ENCODE measurements at regions not wholly inside any gene's neighbourhood (a gene's known extent, or its start where the extent isn't known, plus 50 kb on each side); places are given as distances from the start of the nearest gene placed in this dataset.
A peak's percentile ranks its signal among the peaks of the same experiment; 100 is the strongest.
"Not testable (repeated sequence)": the region's sequence is repeated elsewhere in the genome, so short reads cannot be mapped to it uniquely, and the experiment has no call there.

- DNase-seq = no peak
Observed at GRCh38 chr16:17936766-17937402, 399.7 kb downstream of the NPIPA8 start.

DNA sequence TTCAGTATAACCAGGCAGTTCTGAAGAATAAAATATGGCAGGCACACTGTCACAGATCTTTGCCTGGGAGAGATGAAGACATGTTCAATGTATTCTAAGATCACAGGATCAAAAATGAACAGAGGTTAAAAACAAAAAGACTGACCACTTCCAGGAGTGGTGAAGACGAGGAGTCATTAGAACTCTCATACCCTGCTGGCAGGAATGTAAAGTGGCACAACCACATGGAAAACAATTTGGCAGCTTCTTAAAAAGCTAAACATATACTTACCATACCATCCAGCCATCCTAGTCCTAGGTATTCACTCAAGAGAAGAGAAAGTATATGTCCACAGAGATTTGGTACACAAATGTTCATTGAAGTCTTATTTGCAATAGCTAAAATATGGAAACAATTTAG lies 406.3 kb downstream of the NPIPA8 start:
- no peak for DNase-seq

DNA sequence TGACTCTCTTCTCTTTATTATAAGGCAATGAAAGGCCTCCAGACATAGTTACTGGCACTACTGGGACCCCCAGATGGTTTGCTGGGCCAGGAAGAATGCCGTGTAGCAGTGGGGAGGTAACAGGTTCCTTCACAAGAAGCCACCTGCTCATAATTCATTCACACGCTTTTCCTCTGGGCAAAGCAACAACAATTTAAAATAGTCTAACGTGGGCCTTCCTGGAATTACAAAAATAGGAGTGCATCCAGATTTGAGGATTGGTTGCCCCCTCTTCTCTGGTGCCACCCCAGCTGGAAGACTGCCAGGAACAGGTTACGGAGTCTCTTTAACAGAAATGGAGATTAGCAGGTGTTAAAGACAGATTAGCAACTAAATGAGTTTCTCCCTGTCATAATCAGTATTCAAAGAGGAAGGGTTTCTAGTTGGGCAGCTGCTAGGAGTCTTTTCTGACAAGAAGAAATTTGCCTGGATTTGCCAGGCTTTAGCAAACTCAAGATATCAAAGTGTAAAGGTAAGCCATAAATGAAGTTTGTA lies 409.6 kb downstream of the NPIPA8 start:
- peak; percentile 85 for DNase-seq

DNA sequence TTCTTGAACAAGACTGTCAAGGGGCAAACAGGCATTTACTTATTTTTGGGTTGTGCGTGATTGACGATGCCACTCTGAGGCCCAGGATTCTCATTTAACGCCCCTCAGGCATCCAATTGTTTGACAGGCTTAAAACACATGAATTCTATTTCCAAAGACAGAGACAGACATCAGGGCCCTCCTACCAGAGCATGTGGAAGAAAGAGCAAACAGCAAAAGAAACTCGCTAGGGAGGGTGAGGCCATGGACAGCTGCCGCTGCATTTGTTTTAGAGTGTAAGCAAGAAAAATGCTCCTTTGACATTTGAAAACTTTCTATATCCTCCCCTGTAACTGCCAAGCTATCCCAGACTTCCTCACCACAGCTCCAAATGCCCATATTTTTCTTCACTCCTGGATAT lies 410.1 kb downstream of the NPIPA8 start:
- DNase-seq = no peak

GRCh38 chr16:17925761-17926160 lies 410.8 kb downstream of the NPIPA8 start:
- DNase-seq = no peak

GRCh38 chr16:17921357-17921978 lies 415.1 kb downstream of the NPIPA8 start:
- DNase-seq = no peak

DNA sequence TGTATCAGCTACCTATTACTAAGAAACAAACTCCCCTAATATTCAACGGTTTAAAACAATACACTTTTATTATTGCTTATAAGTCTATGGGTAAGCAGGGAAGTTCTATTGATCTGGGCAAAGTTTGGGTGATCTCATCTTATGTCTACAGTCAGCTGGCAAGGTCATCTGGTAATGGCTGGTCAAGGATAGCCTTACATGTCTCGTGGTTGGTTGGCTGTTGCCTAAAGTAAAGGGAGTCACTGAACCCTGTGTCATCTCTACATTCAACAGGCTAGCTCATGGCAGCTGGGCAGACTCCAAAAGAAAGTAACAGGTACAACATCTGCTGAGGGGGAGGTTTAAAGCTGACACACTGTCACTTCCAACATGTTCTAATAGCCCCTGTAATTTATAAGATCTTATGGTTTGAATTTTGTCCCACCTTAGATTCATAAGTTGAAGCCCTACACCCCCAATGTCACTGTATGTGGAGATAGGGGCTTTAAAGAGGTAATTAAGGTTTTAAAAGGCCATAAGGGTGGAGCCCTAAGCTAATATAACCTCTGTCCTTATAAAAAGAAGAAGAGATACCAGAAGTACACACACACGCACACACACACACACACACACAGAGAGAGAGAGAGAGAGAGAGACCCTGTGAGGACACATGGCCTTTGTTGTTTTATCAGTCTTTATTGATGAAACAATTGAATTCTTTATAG lies 419.1 kb downstream of the NPIPA8 start:
- no peak for DNase-seq

GRCh38 chr16:17915791-17916190 lies 420.7 kb downstream of the NPIPA8 start:
- DNase-seq = no peak

DNA sequence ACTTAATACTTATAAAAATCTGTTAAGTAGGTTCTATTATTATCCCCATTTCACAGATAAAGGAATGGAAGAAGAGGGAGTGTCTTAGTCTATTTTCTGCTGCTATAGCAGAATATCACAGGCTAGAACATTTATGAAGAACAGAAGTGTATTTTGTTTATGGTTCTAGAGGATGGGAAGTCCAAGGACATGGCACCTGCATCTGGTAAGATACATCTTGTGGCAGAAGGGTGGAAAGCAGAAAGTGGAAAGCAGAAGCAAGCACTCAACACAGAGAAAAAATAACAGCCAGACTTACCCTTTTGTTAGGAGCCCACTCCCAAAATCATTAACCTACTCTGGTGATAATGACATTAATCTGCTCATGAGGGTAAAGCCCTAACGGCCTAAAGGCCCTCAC lies 422.4 kb downstream of the NPIPA8 start:
- DNase-seq = no peak

GRCh38 chr16:17911578-17911977 lies 425.0 kb downstream of the NPIPA8 start:
- not testable (repeated sequence) for DNase-seq

DNA sequence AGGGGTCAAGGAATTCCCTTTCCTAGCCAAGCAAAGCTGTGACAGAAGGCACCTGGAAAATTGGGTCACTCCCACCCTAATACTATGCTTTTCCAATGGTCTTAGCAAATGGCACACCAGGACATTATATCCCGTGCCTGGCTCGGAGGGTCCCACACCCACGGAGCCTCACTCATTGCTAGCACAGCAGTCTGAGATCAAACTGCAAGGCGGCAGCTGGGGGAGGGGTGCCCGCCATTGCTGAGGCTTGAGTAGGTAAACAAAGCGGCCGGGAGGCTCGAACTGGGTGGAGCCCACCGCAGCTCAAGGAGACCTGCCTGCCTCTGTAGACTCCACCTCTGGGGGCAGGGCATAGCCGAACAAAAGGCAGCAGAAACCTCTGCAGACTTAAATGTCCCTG lies 429.9 kb downstream of the NPIPA8 start:
- DNase-seq = not testable (repeated sequence)

DNA sequence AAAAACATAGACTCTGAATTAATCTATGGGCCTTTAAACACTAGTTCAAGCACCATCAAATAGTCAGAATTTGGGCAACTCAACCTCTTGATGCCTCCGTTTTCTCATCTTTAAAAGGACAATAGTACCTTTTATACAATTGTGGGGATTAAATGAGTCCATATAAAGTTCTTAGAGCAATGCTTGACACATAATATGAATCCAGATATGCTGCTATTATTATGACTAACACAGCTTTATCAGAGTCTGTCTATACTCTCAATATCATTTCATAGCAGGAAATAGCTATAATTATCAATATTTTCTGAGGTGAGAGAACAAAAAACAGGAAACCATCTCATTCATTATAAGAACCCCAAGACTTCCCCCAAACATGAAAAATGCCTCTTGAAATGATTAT lies 430.5 kb upstream of the XYLT1 start:
- no peak for DNase-seq

- DNase-seq = no peak
Observed at GRCh38 chr16:17899141-17899540, 428.4 kb upstream of the XYLT1 start.

- DNase-seq = no peak
Observed at GRCh38 chr16:17887963-17888362, 417.2 kb upstream of the XYLT1 start.

GRCh38 chr16:17885659-17886207 lies 415.0 kb upstream of the XYLT1 start:
- DNase-seq = no peak

GRCh38 chr16:17877821-17878360 lies 407.1 kb upstream of the XYLT1 start:
- DNase-seq = no peak

- DNase-seq = no peak
Observed at GRCh38 chr16:17866996-17867395, 396.2 kb upstream of the XYLT1 start.

GRCh38 chr16:17861981-17862479 lies 391.3 kb upstream of the XYLT1 start:
- no peak for DNase-seq

- no peak for DNase-seq
Observed at GRCh38 chr16:17858061-17858460, 387.3 kb upstream of the XYLT1 start.

DNA sequence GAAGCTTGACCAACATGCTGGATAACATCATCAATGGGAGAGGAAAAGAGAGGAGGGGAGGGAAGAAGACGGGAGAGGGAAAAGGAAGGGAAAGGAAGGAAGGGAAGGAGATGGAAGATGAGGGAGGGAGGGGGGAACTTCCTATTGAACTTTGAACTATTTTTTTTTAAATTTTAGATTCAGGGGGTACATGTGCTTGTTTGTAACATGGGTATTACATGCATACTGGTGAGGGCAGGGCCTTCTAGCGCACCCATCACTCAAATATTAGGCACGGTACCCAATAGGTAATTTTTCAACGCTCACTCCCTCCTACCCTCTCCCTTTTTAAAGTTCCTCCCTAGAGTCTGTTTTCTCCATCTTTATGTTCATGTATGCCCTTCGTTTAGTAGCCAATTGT lies 383.2 kb upstream of the XYLT1 start:
- no peak for DNase-seq

DNA sequence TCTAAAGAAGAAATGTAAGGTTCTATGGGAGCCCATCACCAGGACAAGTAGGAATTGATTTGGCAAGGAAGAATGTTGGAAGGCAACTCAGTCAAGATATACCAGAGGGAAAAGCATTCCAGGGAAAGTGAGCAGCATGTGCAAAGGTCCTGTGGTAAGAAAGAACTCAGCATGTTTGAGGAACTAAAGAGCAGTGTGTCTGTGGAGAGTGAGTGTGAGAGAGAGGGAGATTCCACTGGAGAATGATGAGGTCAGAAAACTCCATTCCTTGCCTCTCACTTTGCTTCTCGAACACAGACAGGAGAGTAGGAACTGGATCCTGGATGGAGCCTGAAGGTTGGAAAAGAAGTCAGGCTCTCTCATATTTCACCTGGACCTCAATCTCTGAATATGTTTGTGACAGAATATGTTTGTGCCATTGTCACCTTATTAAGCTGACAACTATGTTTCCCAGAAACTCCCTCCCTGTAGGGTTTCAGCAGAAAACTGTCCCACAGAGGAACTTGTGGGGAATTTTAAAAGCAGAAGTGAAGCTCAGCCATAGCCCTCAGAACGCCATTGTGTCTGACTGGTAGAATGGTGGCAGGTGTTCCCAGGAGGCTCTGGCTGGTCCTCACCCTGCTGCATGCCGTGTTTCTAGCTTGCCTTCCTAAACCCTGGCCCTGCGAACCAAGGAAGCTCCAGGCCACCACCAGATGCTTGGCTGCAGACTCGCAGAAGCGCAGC lies 382.4 kb upstream of the XYLT1 start:
- DNase-seq = no peak

GRCh38 chr16:17850581-17851250 lies 380.0 kb upstream of the XYLT1 start:
- no peak for DNase-seq
